Upper lobe of right lung (tissue), 1 donor: ENCODE measurements at regions not wholly inside any gene's neighbourhood (a gene's known extent, or its start where the extent isn't known, plus 50 kb on each side); places are given as distances from the start of the nearest gene placed in this dataset.

Experiments used
- ATAC-seq: fragments of 200-7000 bp; cut with Tn5 transposase; one replicate; pipeline ENCODE4 v1.9.1; 2020; ENCODE audit warnings: mild to moderate bottlenecking, moderate library complexity
- DNase-seq: peaks from one replicate; pipeline ENCODE4 v3.0.0-alpha.2; 2020
- H3K27ac ChIP-seq: fragments of 200-600 bp; one replicate; pipeline ENCODE4 v1.8.0; 2022
- H3K27me3 ChIP-seq: fragments of 200-600 bp; one replicate; pipeline ENCODE4 v1.8.0; 2022; ENCODE audit warnings: mild to moderate bottlenecking
- H3K36me3 ChIP-seq: fragments of 200-600 bp; one replicate; pipeline ENCODE4 v1.8.0; 2022
- H3K4me1 ChIP-seq: fragments of 200-600 bp; one replicate; pipeline ENCODE4 v1.8.0; 2022
- H3K4me3 ChIP-seq: fragments of 200-600 bp; one replicate; pipeline ENCODE4 v1.8.0; 2022; ENCODE audit warnings: mild to moderate bottlenecking
- H3K9me3 ChIP-seq: fragments of 200-600 bp; one replicate; pipeline ENCODE4 v1.8.0; 2022
- CTCF ChIP-seq: fragments of 200-600 bp; IDR thresholded peaks from one replicate; pipeline ENCODE4 v1.8.0; 2022; ENCODE audit warnings: antibody characterized with exemption
- intact Hi-C: fragments of 100-400 bp; cut with DNase I; formaldehyde crosslinking; loops from one replicate; pipeline ENCODE4 v1.11.0; 2022
- donor health status: DM: no; HTN: yes; CAD: no; lungs with severe emphysema.

- intact Hi-C loops = no loop called here
- TF ChIP-seq CTCF = no peak
- H3K27me3 ChIP-seq = peaks cover 1% of the 10 kb centered on the region
- H3K36me3 ChIP-seq = no peaks in the 10 kb centered on the region
- no peak overlapping the region for H3K27ac ChIP-seq
- H3K9me3 ChIP-seq = no peaks in the 10 kb centered on the region
- H3K4me3 ChIP-seq = no peak overlapping the region
- no peak for ATAC-seq
- DNase-seq = no peak
- H3K4me1 ChIP-seq = peaks cover 8% of the 10 kb centered on the region
Observed at GRCh38 chr17:56038131-56038530, 115.1 kb upstream of the ANKFN1 start.

DNA sequence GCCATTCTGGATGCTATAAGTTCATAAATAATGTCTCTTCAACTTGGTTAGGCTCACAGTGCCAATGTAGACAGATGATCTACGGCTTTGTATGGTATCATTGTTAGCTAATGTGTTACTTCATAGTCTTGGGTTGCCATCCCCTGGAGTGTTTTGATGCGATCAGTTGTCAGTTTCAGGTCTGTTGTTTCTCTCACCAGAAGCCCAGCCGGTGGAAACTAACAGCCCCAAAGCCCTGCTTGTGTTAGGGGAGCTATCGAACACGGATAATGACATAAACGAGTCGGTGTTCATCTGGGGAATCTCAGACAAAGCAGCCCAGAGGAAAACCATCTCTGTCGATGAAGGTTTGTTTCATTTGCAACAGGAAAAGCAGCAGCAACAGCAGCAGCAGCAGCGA, 107.4 kb upstream of the ANKFN1 start:
- ATAC-seq (no peak), DNase-seq (no peak)
- Histone ChIP-seq H3K4me3 (no peak overlapping the region), H3K36me3 (no peaks in the 10 kb centered on the region), H3K4me1 (no peaks in the 10 kb centered on the region), H3K27me3 (no peaks in the 10 kb centered on the region), H3K9me3 (no peaks in the 10 kb centered on the region), H3K27ac (no peak overlapping the region)
- TF ChIP-seq CTCF = no peak
- intact Hi-C loops = no loop called here

DNA sequence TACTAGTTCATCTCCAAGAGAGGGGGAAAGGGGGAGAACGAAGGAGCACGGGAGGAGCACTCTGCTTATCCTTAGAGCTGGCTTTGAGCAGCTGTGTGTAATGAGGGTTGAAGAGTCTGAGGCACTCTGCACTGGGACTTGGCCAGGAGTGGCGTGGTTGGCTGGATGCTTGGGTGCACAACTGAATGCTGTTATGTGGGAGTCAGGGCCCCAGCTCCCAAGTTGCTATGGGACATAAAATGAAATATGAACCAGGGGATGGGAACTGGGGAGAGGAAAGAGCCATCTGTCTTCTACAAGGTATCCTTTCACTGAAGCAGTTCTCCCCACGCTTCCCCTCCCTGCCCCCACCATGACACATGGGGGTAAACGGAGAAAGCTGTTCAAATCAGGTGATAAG, 105.9 kb upstream of the ANKFN1 start:
- no peak for TF ChIP-seq CTCF
- intact Hi-C loops = no loop called here

DNA sequence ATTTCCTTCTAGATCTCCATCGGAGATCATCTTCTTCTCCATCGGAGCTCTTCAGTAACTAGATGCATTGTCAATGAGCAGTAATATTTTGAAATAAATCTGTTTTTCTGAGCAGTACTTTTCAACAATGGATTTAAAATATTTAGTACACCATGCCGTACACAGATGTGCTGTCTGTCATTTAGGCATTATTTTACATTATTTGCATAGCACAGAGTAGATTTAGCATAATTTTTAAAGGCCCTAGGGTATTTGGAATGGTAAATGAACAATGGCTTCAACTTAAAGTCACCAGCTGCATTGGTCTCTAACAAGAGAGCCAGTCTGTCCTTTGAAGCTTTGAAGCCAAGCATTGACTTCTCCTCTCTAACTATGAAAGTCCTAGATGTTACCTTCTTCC, 95.4 kb upstream of the ANKFN1 start:
- intact Hi-C loops = no loop called here
- TF ChIP-seq CTCF = no peak
- H3K4me1 ChIP-seq = no peaks in the 10 kb centered on the region
- no peaks in the 10 kb centered on the region for H3K27me3 ChIP-seq
- DNase-seq (no peak), ATAC-seq (no peak)
- no peaks in the 10 kb centered on the region for H3K9me3 ChIP-seq
- no peaks in the 10 kb centered on the region for H3K36me3 ChIP-seq
- no peak overlapping the region for H3K4me3 ChIP-seq
- no peak overlapping the region for H3K27ac ChIP-seq

More for the DNA sequence above, 105.9 kb upstream of the ANKFN1 start:
- Histone ChIP-seq H3K27me3 (no peaks in the 10 kb centered on the region), H3K4me3 (no peak overlapping the region), H3K9me3 (no peaks in the 10 kb centered on the region), H3K36me3 (no peaks in the 10 kb centered on the region), H3K27ac (no peak overlapping the region), H3K4me1 (no peaks in the 10 kb centered on the region)
- no peak for DNase-seq
- ATAC-seq = no peak

GRCh38 chr17:56064506-56064905, 88.8 kb upstream of the ANKFN1 start:
- ATAC-seq (no peak), DNase-seq (no peak)
- intact Hi-C loops = no loop called here
- Histone ChIP-seq H3K36me3 (no peaks in the 10 kb centered on the region), H3K27me3 (no peaks in the 10 kb centered on the region), H3K4me3 (no peak overlapping the region), H3K9me3 (no peaks in the 10 kb centered on the region), H3K27ac (no peak overlapping the region), H3K4me1 (no peaks in the 10 kb centered on the region)
- TF ChIP-seq CTCF = no peak

DNA sequence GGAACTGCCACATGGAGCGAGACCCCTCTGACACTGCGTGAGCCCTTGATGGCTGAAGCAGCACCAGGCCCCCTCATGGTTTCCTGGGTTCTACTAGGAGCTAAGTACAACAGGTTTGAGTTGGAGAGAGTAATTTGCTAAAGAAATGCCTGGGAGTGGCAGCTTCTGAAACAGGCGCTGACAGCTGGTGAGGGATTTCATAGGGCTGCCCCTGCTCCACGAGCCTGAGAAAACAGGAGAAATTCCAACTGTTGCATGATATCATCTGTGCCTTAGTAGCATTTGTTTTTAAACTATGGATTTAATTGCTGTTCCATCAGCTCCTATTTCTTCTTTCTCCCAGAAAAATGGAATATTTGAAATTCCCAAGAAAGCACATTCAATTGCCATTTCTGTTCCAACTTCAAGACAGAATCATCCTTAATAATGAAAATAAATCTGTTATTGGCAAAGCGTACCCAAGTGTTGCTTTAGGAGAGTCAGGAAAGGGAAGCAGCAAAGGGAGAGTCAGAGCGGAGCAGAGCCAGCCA, 78.8 kb upstream of the ANKFN1 start:
- Histone ChIP-seq H3K27ac (no peak overlapping the region), H3K4me1 (no peaks in the 10 kb centered on the region), H3K27me3 (no peaks in the 10 kb centered on the region), H3K9me3 (no peaks in the 10 kb centered on the region), H3K36me3 (no peaks in the 10 kb centered on the region), H3K4me3 (no peak overlapping the region)
- TF ChIP-seq CTCF = no peak
- intact Hi-C loops = no loop called here
- no peak for ATAC-seq
- no peak for DNase-seq
